ENCODE measurements at regions not wholly inside any gene's neighbourhood (a gene's known extent, or its start where the extent isn't known, plus 50 kb on each side); places are given as distances from the start of the nearest gene placed in this dataset.

- peaks cover 11 to 14% of the 10 kb centered on the region in 2 experiments for H3K4me1 ChIP-seq (ENCODE audit: control insufficient read depth in 1 of 2, insufficient read depth in 1 of 2, low read depth in 1 of 2, low read length in 1 of 2)
- H3K9me3 ChIP-seq = no peaks in the 10 kb centered on the region
- peak; percentile 52 for TF ChIP-seq CTCF (IDR thresholded peaks at IDR 0.05)
- H3K27me3 ChIP-seq = no peaks in the 10 kb centered on the region
- peak overlapping the region; percentile 72 for H3K27ac ChIP-seq
- no peaks in the 10 kb centered on the region for H3K36me3 ChIP-seq
- peak overlapping the region in 1 of 2 experiments; percentile 37 for H3K4me3 ChIP-seq (ENCODE audit: low read depth in 1 of 2, low read length in 1 of 2)
Observed at GRCh38 chr6:134437376-134437775, 119.5 kb upstream of the SGK1 start.

GRCh38 chr6:134436950-134437349, 119.0 kb upstream of the SGK1 start:
- Histone ChIP-seq H3K36me3 (no peaks in the 10 kb centered on the region), H3K27ac (peak overlapping the region; percentile 72), H3K27me3 (no peaks in the 10 kb centered on the region), H3K4me3 (ENCODE audit: low read depth in 1 of 2, low read length in 1 of 2) (peak overlapping the region in 1 of 2 experiments; percentile 37), H3K4me1 (ENCODE audit: control insufficient read depth in 1 of 2, insufficient read depth in 1 of 2, low read depth in 1 of 2, low read length in 1 of 2) (peaks cover 11 to 16% of the 10 kb centered on the region in 2 experiments), H3K9me3 (no peaks in the 10 kb centered on the region)
- no peak for TF ChIP-seq CTCF (IDR thresholded peaks at IDR 0.05)

GRCh38 chr6:134436281-134436815, 118.4 kb upstream of the SGK1 start:
- no peak for TF ChIP-seq CTCF (IDR thresholded peaks at IDR 0.05)
- peaks cover 11 to 22% of the 10 kb centered on the region in 2 experiments for H3K4me1 ChIP-seq (ENCODE audit: control insufficient read depth in 1 of 2, insufficient read depth in 1 of 2, low read depth in 1 of 2, low read length in 1 of 2)
- no peaks in the 10 kb centered on the region for H3K27me3 ChIP-seq
- no peaks in the 10 kb centered on the region for H3K9me3 ChIP-seq
- H3K4me3 ChIP-seq (ENCODE audit: low read depth in 1 of 2, low read length in 1 of 2) = no peak overlapping the region
- H3K27ac ChIP-seq = peak overlapping the region; percentile 72
- H3K36me3 ChIP-seq = no peaks in the 10 kb centered on the region

DNA sequence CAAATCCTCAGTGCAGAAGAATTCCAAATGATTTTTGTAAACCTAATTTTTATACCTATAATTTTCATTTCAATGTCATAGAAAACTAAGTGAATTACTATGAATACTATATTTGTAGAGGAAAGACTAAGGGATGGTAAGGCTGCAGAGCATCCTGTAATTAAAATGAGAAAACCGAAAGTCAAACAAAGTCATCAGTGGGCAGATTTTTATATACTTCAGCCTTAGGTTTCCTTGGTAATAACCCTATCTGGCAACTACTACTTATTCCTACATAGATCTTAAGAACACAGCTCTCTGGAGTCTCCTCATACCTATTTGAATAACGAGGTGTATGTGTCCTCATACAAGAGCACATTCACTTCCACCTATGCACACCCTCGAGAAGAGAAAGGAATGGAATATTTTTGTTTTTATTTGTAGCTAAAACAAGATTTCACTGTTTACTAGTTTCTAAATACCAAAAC, 117.9 kb upstream of the SGK1 start:
- Histone ChIP-seq H3K27ac (peak overlapping the region; percentile 72), H3K4me3 (ENCODE audit: low read depth in 1 of 2, low read length in 1 of 2) (no peak overlapping the region), H3K9me3 (no peaks in the 10 kb centered on the region), H3K27me3 (no peaks in the 10 kb centered on the region), H3K36me3 (no peaks in the 10 kb centered on the region), H3K4me1 (ENCODE audit: control insufficient read depth in 1 of 2, insufficient read depth in 1 of 2, low read depth in 1 of 2, low read length in 1 of 2) (peaks cover 11 to 27% of the 10 kb centered on the region in 2 experiments)
- TF ChIP-seq CTCF (IDR thresholded peaks at IDR 0.05) = no peak

DNA sequence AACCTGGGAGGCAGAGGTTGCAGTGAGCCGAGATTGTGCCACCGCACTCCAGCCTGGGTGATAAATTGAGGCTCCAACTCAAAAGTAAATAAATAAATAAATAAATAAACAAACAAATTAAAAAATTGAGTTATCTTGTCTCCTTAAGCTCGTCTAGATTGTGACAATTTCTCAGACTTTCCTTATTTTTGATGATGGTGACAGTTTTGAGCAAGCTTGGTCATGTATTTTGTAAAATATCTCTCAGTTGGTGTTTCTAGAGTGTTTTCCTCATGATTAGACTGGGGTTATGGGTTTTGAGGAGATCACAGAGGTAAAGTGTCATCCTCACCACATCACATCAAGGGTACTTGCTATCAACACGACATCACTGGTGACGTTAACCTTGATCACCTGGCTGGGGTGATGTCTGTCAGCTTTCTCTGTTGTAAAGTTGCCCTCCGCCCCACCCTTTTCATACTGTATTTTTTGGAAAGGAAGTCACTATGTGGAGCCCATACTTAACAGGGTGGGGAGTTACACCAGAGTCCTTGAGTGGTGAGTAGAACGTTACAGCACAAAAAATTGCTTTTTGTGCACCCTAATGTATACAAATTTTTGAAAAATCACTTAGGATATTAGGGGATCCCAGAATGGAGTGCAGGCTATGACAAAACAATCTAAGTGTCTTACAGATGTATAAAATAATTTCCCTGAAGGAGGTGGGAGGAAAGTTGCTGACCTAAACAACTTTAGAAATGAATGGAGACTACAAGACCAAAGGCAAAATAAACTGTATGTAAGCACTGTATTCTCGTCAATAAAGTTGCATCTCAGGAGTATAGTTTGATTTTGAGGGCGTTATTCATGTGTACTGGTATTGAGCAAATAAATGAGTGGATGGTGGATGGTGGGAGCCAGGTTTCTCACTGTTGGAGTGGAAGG, 116.4 kb upstream of the SGK1 start:
- Histone ChIP-seq H3K4me1 (ENCODE audit: control insufficient read depth in 1 of 2, insufficient read depth in 1 of 2, low read depth in 1 of 2, low read length in 1 of 2) (peaks cover 19 to 41% of the 10 kb centered on the region in 2 experiments), H3K27me3 (no peaks in the 10 kb centered on the region), H3K36me3 (no peaks in the 10 kb centered on the region), H3K9me3 (no peaks in the 10 kb centered on the region), H3K4me3 (ENCODE audit: low read depth in 1 of 2, low read length in 1 of 2) (no peak overlapping the region), H3K27ac (no peak overlapping the region)
- TF ChIP-seq CTCF (IDR thresholded peaks at IDR 0.05) = no peak
